HG03439 (cell line): ENCODE measurements at regions not wholly inside any gene's neighbourhood (a gene's known extent, or its start where the extent isn't known, plus 50 kb on each side); places are given as distances from the start of the nearest gene placed in this dataset.
"Not testable (repeated sequence)": the region's sequence is repeated elsewhere in the genome, so short reads cannot be mapped to it uniquely, and the experiment has no call there.

ENCODE experiments used
- ATAC-seq: cut with Tn5 transposase; IDR thresholded peaks from one replicate; pipeline ENCODE4 v1.9.1; 2021; ENCODE audit warnings: mild to moderate bottlenecking, moderate library complexity; ENCODE audit not compliant: unreplicated experiment

DNA sequence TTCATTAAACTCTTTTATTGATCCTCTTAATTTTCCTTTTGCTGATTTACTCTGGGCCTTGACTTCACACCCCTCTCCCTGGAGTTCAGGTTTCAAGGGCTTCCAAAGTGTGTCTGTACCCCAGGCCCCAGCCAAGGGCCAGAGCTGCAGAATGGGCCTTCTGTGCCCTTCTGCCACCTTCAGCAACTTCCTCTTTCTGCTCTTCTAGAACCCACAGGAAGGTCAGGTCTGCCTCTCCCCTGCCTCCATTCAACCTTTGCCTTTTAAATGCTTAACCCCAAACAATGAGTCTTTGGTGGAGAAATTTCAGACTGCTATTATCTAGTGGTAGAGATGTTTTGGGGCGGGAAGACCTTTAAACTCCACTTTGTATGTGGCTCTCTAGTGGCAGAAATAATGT, 63.1 kb downstream of the TSN start:
- no peak for ATAC-seq

DNA sequence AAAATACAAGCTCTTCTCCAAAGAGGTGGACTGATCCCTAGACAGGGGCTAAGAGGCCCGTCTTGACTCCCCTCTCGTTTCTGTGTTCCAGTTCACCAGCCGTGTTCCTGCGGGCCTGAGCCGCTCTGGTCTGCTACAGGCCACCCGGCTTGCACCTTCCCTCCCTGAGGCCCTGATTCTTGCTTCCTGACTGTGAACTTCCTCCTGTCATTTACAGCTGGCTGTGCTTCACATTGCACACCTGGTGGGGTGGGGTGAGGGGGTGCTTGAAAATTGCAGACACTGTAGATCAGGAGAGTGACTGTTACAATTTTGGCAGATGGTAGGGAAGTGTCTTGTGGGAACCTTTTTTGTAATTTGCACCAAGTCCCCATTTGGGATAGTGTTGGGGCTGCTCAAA, 64.4 kb downstream of the TSN start:
- ATAC-seq = no peak

DNA sequence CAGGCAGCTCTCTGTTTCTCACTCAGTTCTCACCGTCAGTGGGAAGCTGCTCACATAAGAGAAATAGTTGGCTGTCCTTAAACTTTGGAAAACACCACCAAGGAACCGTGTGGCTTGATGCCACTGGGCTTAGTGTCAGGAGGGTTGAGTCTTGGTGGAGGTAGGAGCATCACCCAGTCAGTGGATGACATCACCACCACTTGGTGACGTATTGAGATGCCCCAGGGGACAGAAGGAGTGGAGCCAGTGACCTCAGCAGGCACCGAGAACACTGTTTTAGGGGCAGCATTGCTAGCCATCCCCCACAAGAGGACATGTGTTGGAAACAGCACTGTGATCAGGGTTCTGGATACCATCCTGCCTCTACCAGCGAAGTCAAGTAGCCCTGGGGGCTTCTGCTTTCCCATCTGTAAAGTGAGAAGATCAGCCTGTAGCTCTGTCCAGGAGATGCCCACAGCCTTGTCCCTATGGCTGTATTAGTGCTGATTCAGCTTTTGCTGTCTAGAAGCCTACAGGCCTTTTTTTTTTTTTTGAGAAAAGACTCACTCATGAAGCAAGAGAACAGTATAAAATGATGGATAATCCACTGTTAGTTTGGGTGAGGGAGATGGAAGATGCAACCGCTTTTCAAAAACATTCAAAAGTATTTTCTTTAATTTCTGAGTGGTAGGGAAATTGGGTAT, 66.2 kb downstream of the TSN start:
- no peak for ATAC-seq

DNA sequence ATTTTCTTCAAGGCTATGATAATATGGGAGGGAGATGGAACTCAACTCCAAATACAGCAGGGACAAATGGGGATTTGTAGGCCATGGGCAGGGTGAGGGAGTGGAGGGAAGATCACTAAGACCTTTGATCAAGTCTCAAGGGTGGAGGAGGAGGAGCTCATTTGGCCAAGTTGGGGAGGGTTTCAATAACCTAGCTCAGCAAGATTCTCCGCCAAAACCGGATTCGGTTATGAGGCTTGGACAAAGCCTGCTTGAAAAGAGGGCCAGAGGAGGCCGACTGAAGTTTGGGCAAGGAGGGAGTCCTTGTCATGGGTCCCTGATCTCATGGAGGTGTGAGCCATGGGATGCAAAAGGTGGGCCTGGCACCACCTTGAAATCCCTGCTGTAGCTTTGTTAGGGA, 68.8 kb downstream of the TSN start:
- no peak for ATAC-seq

DNA sequence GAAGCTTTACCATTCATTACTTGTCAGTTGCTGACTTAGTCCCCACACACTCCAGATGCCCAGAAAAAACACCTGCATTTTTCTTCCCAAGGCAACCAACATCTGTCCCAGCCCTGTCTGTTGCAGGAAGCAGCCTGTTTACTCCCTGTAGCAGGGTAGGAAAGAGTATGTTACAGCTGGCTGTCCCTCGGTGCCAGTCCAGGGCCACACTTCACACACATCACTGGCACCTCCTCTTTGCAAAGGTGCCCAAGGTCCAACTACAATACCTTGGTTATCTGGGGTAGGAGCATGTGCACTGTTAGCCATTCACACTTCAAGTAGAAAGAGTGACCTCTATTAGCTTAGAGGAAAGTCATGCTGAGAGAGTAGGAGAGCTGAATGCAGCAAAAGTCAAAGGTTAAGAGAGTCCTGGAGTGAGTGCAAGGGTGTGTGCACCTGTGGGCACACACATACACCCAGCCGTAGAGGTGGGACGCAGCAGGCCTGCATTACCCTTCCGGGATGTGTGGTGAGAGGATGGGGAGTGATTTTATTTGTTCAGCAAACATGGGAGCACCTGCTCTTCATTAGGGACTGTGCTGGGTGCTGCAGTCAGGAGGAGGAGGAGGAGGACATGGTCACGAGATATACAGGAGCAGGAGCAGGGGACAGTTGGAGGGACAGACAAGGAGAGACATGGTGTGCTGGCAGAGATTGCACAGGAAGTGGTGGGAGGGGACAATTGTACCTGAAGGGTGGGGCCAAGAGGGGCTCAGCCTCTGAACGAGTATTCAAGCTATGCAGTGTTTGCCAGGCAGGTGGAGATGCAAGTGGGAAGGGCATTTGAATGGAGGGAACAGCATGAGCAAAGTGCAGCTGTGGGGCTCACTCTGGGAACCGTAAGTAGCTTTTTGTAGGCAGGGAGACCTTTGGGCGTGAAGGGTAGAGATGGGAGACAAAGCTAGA, 69.8 kb downstream of the TSN start:
- ATAC-seq = no peak

DNA sequence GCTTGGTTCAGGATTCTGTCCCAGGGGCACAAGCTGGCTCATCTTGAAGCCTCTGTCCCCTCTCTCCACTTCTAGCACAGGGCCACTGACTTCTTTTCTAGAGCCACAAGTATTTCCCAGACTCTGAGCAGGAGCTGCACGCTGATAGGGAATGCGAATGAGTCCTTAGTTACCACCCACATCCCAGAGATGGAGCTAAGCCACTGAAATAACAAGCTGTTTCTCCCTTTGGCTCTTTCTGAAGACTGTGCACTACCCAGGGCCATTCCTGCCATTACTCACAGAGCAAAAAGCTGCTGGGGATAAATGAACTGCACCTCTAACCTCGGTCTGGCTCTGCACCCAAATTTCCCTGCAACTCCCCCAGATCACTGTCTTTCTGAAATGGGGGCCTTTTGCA, 70.6 kb downstream of the TSN start:
- no peak for ATAC-seq

DNA sequence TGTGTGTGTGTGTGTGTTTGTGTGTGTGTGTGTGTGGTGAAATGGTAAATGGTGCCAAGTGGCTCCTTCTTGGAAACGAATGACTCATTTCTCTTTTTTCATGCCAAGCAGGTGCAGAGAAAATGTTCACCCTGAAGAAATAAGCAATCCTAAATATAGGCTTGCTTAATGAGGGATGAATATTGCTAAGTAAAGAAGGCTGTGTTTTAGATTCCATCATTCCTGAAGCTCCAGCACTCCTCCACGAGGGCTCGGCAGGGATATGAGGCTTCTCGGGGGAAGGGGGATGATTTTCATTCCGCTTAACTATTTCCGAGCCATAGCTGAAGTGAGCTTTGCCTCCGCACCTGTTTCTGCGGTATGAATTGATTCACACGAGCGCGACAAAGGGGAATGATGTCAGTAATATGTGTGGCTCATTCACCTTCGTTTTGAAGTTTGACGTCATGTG, 72.9 kb downstream of the TSN start:
- no peak for ATAC-seq

DNA sequence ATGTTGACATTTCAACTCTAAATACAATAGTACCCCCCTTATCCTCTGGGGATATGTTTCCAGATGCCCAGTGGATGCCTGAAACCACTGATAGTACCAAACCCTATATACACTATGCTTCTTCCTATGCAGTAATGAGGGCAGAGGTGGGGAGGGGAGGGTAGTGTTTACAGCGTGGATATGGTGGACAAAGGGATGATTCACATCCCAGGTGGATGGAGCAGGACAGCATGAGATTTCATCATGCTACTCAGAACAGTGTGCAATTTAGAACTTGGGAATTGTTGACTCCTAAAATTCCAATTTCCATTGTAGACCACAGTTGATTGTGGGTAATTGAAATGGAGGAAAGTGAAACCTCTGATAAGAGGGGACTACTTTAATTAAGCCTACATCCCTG, 75.4 kb downstream of the TSN start:
- no peak for ATAC-seq

DNA sequence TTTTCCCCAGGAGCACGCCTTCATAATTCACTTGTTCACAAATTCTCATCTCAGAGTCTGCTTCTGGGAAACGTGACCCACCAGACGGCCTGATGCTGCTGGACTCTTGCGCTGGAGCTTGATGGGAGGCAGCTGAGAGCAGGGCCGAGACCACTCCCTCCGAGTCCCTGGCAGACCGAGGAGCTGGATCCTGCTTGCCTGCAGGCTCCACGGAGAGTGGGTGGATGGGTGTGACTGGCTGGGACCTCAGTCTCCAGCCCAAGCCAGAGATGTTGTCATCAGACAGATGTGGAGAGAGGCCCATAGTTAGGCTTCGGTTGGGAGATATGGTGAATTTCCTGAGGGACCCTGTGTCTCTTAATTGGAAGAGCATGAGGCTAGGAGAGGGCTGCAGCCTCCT, 76.4 kb downstream of the TSN start:
- ATAC-seq = no peak

DNA sequence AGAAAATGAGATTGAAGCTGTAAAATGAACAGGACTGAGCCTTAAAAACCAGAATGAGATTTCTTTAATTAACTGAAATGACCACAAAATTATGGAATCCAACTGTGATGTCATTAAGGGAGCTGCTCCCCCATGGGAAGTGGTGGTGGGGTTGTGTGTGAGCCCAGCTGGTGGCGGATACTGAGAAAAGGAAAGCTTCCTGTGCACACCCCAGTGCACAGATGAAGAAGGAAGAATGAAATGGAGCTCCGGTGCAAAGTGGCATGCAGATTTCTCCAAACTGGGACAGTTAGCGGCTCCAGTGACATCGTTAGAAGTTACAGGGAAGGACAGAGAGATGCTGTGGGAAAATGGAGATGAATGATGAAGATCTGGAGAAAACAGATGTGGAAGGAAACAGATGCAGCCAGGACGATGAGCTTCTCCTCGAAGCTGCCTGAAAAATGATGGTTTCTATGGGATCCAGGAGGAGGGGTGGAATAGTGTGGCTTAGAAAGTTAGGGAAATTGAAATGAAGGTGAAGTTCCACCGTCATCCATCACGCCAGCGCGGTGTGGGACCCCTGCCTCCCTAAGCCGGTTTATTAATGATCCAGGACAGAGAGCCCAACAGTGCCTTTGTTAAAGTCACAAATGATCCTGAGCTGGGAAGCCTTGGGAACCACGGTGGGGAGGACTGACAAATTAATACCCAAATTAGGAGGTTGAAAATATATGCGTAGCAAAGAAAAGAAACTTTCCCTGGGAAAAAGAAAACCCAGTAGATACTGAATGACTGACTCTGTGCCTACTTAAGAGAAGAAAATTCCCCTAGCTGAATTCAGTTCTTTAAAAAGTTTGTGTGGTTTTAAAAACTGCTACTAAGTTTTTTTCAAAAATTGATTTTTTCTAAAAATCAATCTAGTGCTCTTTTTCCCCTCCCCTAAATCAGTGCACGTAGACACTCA, 77.2 kb downstream of the TSN start:
- ATAC-seq = no peak

DNA sequence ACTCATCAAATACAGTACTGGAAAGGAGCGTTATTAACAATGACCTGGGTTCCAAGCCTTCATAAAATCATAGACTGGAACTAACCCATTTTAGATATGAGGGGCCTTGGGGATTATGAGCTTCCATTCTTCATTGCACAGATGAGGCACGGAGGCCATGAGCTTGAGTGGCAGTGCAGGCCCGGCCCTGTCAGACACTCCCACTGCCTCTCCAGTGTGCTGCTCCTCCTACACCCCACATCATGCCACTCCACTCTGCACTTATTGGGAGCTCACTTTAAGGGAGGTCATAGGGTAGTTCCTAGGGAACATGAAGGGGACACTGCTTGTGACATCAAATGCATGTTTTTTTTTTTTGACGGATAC, 77.9 kb downstream of the TSN start:
- ATAC-seq = no peak

DNA sequence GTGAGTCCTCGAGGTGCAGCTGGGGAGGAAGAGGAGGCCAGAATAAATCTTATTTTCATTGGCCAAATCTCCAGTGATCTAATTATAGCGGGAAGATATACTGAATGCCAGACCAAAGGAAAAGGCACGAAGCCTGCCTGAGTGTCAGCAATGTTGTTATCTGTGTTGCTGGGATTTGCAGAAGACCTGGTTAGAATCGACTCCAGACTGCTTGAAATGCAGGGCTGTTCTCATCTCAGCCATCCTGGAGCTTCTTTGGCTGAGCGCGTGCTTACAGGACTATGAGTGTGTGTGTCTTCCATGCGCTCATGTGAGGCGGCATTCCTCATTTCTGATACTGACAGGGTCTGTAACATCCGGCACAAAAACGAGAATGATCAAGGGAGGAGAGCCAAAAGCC, 81.2 kb downstream of the TSN start:
- no peak for ATAC-seq

DNA sequence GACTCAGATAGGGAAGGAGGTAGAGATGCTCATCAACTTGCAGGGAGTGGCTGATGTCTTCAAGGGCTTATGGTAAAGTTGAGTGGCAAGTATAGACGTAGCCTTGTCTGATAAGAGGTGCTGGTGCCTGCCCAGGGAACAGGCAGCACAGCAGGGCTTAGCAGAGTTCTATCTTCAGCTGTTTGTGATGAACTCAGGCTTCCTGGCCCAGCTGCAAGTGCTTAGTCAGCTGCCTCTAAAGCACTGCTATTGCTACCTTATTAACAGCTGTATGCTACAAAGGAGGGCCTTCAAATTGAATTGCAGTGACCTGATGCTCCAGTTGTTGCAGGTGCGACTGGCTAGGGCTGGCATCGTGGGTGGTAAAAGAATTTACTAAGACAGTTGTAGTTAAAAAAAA, 82.1 kb downstream of the TSN start:
- ATAC-seq = no peak

DNA sequence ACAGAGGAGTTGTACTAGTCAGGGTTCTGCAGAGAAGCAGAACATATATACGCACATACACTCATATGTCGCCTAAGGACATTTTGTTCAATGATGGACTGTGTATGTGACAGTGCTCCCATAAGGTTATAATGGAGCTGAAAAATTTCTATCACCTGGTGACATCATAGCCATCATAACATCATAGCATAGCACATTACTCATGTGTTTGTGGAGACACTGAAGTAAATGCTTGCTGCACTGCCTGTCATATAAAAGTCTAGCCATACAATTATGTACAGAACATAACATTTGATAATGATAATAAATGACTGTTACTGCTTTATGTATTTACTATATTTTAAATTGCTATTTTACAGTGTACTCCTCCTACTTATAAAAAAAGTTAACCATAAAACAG, 83.1 kb downstream of the TSN start:
- ATAC-seq = no peak

DNA sequence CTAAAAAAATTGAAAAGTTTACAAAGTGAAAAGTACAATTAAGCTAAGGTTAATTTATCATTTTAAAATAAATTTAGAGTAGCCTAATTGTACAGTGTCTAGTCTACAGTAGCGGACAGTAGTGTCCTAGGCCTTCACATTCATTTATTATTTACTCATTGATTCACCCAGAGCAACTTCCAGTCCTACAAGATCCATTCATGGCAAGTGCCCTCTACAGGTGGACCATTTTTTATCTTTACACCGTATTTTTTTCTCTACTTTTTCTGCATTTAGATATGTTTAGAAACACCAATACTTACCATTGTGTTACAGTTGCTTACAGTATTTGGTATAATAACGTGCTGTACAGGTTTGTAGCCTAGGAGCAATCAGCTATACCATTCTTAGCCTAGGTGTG, 84.1 kb downstream of the TSN start:
- no peak for ATAC-seq

DNA sequence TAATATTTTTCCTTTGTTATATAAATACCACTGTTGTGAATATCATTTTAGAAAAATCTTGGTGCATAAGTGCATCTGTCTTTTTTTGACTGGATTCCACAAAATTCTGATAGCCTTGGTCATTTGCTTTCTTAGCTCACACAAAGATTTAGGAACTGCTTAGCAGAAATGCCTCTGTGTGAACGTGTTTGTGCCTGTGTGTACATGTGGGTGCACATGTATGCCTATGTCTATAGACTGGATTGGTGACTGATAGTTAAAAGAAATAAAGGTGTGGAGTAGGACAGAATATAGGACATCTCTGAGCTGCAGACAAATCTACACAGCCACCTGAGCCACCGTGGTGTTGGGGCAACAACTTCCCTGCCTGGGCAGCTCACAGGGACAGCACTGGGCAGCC, 93.8 kb downstream of the TSN start:
- no peak for ATAC-seq

DNA sequence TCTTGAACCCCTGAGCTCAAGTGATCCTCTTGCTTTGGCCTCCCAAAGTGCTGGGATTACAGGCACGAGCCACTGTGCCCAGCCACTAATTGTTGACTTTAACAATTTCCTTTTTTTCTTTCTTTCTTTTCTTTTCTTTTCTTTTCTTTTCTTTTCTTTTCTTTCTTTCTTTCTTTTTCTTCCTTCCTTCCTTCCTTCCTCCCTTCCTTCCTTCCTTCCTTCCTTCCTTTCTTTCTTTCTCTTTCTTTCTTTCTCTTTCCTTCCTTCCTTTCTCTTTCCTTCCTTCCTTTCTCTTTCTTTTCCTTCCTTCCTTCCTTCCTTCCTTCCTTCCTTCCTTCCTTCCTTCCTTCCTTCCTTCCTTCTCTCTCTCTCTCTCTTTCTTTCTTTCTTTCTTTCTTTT, 97.7 kb downstream of the TSN start:
- ATAC-seq = not testable (repeated sequence)

DNA sequence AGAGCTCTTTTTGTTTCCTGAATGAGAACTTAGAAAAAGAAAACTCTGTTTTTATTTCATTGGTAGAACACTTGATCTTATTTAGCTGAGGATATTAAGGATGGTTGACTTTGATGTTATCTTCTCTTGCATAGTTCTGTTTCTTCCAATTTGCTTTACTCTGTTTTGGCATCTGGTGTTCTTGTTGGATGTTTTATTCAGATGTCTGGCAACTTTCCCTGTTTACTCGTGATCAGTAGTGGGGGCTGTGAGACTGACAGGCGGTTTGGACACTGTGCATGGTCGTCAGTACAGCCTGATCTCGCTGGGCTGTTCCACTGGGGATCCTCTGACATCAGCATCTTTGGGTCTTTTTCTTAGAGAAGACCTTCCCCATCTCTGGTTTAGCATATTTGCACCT, 100.1 kb downstream of the TSN start:
- ATAC-seq = no peak

DNA sequence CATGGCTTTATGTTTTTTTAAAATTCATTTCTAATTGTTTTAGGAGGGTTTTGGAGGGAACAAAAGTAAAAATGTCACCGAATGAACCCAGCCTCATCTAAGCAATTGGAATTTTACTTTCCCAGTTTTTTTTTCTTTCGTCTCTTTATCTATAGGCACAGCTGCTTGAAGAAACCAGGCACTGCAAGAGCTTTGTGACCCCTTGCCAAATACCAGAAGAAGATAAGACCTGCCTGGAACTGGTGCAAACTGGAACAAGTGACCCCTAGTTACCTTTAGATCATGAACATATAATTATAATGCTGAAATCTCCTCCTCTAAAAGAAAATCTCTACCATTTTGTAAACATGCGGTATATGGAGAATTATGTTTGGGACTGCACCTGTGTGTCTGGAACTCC, 100.9 kb downstream of the TSN start:
- no peak for ATAC-seq

DNA sequence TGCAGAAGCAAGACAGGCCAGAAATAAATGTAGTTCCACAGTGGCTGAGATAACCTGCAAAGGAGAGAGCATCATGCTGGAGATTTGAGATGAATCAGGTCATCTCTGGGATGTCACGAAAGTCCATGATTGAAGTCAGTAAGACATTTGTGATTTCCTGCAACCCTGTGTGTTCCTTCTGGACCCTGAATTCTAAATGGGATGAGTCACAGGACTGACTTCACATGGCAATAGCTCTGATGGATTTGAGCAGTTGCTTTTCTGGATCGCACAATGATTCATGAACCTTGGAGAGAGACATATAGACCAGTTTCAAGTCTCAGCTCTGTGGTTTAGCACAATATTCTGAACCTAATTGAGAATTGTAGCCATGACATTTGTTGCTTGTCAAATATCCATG, 102.9 kb downstream of the TSN start:
- no peak for ATAC-seq

DNA sequence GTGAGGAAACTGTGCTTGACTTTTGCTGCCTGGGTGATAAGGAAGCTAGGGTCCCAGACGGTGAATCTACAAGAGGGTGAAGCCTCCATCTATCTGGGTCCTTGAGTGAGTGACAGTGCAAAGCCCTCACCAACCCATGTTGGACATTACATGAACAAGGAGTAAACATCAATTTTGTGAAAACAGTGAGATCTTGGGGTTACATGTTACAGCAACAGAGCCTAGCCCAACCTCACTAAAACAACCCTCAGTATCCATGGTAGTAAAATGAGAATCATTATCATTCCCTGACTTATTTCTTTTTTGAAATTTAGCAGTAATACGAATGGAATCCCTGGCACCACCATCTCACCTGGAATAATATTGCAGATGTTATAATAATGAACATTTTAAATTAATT, 103.4 kb downstream of the TSN start:
- ATAC-seq = no peak
